ENCODE measurements at regions not wholly inside any gene's neighbourhood (a gene's known extent, or its start where the extent isn't known, plus 50 kb on each side); places are given as distances from the start of the nearest gene placed in this dataset.
"Not testable (repeated sequence)": the region's sequence is repeated elsewhere in the genome, so short reads cannot be mapped to it uniquely, and the experiment has no call there.

DNA sequence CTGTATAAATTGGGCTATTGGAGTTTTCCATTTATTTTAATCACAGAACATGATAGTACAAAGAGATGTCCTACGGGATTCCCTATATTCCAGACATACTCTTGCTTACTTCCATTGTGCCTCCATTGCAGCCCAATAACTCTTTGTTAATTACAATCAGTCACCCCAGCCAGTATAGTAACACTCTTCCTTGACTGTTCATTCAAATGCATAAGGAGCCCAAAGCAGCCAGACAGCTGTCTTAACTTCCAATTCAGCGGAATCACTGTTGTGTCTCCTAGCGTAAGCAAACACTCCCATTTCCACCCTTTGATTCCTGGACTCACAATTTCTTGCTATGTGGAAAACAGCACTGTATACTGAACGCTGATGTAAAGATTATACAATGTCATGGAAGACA, 942.3 kb downstream of the TAF11L14 start:
- ChIA-PET POLR2A (no interaction called here), CTCF (no interaction called here)
- no peak for DNase-seq (ENCODE audit: extremely low spot score)
- TF ChIP-seq, protein P1, sequence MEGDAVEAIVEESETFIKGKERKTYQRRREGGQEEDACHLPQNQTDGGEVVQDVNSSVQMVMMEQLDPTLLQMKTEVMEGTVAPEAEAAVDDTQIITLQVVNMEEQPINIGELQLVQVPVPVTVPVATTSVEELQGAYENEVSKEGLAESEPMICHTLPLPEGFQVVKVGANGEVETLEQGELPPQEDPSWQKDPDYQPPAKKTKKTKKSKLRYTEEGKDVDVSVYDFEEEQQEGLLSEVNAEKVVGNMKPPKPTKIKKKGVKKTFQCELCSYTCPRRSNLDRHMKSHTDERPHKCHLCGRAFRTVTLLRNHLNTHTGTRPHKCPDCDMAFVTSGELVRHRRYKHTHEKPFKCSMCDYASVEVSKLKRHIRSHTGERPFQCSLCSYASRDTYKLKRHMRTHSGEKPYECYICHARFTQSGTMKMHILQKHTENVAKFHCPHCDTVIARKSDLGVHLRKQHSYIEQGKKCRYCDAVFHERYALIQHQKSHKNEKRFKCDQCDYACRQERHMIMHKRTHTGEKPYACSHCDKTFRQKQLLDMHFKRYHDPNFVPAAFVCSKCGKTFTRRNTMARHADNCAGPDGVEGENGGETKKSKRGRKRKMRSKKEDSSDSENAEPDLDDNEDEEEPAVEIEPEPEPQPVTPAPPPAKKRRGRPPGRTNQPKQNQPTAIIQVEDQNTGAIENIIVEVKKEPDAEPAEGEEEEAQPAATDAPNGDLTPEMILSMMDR (IDR thresholded peaks at IDR 0.05; ENCODE audit: control extremely low read depth, extremely low read depth, low read depth, missing control alignments), result no peak

DNA sequence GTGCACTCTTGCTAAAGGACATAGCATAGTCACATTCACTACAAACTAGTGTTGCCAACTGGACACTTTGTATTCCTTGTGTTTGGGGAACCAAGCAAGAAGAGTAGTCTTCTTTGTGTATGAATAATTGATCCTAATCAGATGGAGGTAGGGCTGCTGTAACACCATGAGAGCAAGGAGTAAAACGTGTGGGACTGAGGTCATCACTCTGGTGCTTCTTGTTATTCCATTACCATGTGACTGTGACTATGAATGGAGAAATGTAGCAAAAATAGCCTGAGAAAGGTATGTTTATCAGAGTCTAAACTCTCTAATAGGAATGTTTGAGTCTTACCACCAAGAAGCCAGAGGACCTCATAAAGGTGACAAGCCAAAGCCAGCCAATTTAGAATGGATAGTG, 966.9 kb downstream of the TAF11L14 start:
- POLR2A ChIA-PET, result no interaction called here
- TF ChIP-seq, protein P1 (IDR thresholded peaks at IDR 0.05; ENCODE audit: control extremely low read depth, extremely low read depth, low read depth, missing control alignments), result no peak
- DNase-seq (ENCODE audit: extremely low spot score), result no peak
- CTCF ChIA-PET, result no interaction called here

DNA sequence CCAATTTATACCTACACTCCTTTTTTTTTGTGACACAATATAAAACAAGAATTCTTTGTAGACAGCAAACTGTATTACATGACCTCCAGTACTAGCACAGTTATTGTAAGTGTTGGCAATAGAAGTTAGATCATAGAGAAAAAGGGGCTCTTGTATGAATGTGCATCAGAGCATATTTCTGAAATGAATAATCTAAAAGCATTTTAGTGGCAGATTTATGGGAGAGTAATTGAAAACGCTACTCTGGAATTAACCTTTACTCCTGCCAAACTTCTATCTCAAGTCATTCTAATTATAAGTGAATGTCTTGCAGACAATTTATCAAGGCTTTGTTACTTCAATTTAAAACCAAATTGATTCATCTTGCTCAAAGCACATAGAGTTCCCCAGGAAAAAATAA, 968.1 kb downstream of the TAF11L14 start:
- CTCF ChIA-PET, result no interaction called here
- no peak for DNase-seq (ENCODE audit: extremely low spot score)
- TF ChIP-seq, protein P1 (IDR thresholded peaks at IDR 0.05; ENCODE audit: control extremely low read depth, extremely low read depth, low read depth, missing control alignments), result no peak
- POLR2A ChIA-PET, result no interaction called here

DNA sequence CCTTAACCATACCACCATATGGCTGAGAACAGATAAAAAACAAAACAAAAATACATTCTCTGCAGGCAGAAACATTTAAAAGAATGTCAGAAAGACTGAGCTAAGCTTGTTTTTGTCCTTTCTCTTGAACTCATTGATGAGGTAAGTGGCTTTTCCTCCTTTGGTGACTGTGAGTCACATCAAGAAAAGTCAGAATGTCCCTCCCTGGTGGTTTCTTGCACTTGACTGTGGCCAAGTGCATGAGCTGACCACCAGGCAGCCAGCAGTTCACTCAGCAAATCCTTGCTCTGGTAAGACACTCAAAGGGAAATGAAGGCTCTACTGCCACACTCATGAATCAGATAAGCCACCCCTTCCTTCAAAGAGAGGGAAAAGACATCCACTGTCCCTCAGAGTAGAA, 970.9 kb downstream of the TAF11L14 start:
- ChIA-PET CTCF (interaction anchor here (1.1 kb wide), 1 partner anchor 15 kb away, joined by 3 read pairs; no protein-coding TSS in a partner anchor), POLR2A (no interaction called here)
- TF ChIP-seq, protein P1 (IDR thresholded peaks at IDR 0.05; ENCODE audit: control extremely low read depth, extremely low read depth, low read depth, missing control alignments), result no peak
- no peak for DNase-seq (ENCODE audit: extremely low spot score)

DNA sequence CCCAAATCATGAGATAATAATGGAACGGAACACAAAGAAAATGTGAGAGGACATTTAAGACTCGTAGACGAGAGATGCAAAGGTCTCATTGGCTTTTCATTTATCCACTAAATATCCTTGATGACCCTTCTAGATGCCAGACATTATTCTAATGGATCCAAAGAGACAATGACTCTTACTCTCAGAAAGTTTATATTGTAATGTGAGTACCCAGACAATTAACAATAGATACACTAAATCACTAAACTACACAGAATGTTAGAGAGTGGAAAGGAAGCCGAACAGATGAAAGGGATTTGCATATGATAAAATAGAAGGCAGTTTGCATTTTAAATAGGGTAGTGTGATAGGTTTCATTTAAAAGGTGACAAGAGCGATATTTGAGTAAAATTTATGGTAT, 973.3 kb downstream of the TAF11L14 start:
- TF ChIP-seq, protein P1 (IDR thresholded peaks at IDR 0.05; ENCODE audit: control extremely low read depth, extremely low read depth, low read depth, missing control alignments), result no peak
- CTCF ChIA-PET, result no interaction called here
- no peak for DNase-seq (ENCODE audit: extremely low spot score)
- POLR2A ChIA-PET, result no interaction called here

DNA sequence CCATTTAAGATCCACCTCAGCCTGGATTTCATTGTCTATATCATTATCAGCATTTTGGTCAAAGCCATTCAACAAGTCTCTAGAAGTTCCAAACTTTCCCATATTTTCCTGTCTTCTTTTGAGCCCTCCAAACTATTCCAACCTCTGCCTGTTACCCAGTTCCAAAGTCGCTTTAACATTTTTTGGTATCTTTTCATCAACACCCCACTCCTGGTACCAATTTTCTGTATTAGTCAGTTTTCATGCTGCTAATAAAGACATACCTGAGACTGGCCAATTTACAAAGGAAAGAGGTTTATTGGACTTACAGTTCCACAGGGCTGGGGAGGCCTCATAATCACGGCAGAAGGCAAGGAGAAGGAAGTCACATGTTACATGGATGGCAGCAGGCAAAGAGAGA, 982.9 kb downstream of the TAF11L14 start:
- POLR2A ChIA-PET; DNase-seq (ENCODE audit: extremely low spot score): not testable (repeated sequence)
- CTCF ChIA-PET, result interaction anchor here (1.4 kb wide), 1 partner anchor 74 kb away, joined by 3 read pairs; no protein-coding TSS in a partner anchor

DNA sequence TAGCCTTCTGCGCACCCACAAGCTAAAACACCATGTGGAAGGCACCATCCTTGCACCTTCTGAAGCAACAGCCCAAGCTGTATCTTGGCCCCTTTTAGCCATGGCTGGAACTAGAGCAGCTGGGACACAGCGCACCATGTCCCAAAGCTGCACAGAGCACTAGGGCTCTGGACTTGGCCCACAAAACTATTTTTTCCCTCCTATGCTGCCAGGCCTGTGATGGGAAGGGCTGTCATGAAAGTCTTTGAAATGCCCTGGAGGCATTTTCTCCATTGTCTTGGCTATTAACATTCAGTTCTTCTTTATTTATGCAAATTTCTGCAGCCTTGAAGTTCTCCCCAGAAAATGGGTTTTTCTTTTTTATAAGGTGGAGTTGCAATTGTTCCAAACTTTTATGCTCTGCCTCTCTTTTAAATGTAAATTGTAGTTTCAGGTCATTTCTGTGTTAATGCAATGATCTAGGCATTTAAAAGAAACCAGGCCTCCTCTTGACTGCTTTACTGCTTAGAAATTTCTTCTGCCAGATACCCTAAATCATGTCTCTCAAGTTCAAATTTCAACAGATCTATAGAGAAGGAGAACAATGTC, 996.3 kb downstream of the TAF11L14 start:
- DNase-seq (ENCODE audit: extremely low spot score), result no peak
- TF ChIP-seq, protein P1 (IDR thresholded peaks at IDR 0.05; ENCODE audit: control extremely low read depth, extremely low read depth, low read depth, missing control alignments), result no peak
- CTCF ChIA-PET, result no interaction called here
- POLR2A ChIA-PET, result no interaction called here
